ENCODE measurements at regions not wholly inside any gene's neighbourhood (a gene's known extent, or its start where the extent isn't known, plus 50 kb on each side); places are given as distances from the start of the nearest gene placed in this dataset.

GRCh38 chr15:72887376-72887775 lies 103.8 kb upstream of the ADPGK start:
- no peak overlapping the region for H3K27ac Mint-ChIP-seq
- no peaks in the 10 kb centered on the region for H3K36me3 Mint-ChIP-seq (ENCODE audit: low read depth)
- no peak overlapping the region for H3K4me3 Mint-ChIP-seq
- H3K9me3 Mint-ChIP-seq, result peaks cover 6% of the 10 kb centered on the region
- no peaks in the 10 kb centered on the region for H3K4me1 Mint-ChIP-seq (ENCODE audit: low read depth)
- H3K27me3 Mint-ChIP-seq (ENCODE audit: low read depth), result peaks cover 12% of the 10 kb centered on the region

GRCh38 chr15:72884311-72884710 lies 100.8 kb upstream of the ADPGK start:
- peaks cover 10% of the 10 kb centered on the region for H3K27me3 Mint-ChIP-seq (ENCODE audit: low read depth)
- no peaks in the 10 kb centered on the region for H3K36me3 Mint-ChIP-seq (ENCODE audit: low read depth)
- no peak overlapping the region for H3K27ac Mint-ChIP-seq
- peaks cover 10% of the 10 kb centered on the region for H3K9me3 Mint-ChIP-seq
- no peaks in the 10 kb centered on the region for H3K4me1 Mint-ChIP-seq (ENCODE audit: low read depth)
- no peak overlapping the region for H3K4me3 Mint-ChIP-seq

DNA sequence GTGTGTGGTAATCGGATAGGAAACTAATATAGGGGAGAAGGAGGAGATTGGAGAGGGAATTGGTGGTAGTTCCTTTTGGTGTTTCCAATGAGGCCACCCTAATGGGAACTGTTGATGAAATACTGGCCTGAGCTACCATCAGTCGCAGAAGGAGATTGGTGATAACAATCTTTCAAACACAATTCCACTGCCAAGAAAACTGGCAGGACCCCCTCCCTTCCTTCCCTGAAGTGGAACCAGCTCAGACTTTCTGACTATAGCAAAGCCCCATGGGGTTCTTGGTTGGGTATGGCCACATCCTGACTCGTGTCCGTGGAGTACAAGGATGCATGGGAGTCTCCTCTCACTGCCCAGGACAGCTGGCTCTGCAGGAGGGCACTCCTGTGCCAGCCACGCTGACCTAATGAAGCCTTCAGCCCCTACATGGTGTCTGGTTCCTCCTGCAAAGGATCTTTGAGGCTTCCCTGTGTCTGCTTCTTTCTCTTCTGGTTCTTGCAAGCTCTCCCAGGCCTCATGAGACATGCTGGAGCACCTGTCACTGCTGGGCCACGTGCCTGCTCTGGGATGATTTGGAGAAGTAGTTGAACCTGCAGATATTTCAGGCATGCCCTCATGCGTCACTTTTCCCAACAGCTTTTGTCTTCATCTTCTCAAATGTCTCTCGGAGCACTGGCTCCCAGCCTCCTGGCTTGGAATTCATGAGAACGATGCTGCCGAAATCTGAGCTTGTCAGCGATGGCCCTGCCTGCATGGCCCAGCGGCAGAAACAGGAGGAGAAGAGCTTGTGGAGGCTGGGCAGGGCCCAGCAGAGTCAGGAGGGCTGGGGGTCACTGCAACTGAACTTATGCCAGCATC lies 90.0 kb upstream of the ADPGK start:
- Mint-ChIP-seq H3K27me3 (ENCODE audit: low read depth) (peaks cover 30% of the 10 kb centered on the region), H3K4me3 (no peak overlapping the region), H3K9me3 (no peaks in the 10 kb centered on the region), H3K36me3 (ENCODE audit: low read depth) (no peaks in the 10 kb centered on the region), H3K4me1 (ENCODE audit: low read depth) (no peaks in the 10 kb centered on the region), H3K27ac (no peak overlapping the region)

GRCh38 chr15:72872066-72872845 lies 88.7 kb upstream of the ADPGK start:
- Mint-ChIP-seq H3K9me3 (no peaks in the 10 kb centered on the region), H3K36me3 (ENCODE audit: low read depth) (no peaks in the 10 kb centered on the region), H3K27ac (no peak overlapping the region), H3K27me3 (ENCODE audit: low read depth) (peaks cover 25% of the 10 kb centered on the region), H3K4me1 (ENCODE audit: low read depth) (no peaks in the 10 kb centered on the region), H3K4me3 (no peak overlapping the region)

- H3K27me3 Mint-ChIP-seq (ENCODE audit: low read depth), result peaks cover 21% of the 10 kb centered on the region
- H3K4me1 Mint-ChIP-seq (ENCODE audit: low read depth), result no peaks in the 10 kb centered on the region
- no peak overlapping the region for H3K27ac Mint-ChIP-seq
- H3K36me3 Mint-ChIP-seq (ENCODE audit: low read depth), result no peaks in the 10 kb centered on the region
- H3K9me3 Mint-ChIP-seq, result no peaks in the 10 kb centered on the region
- no peak overlapping the region for H3K4me3 Mint-ChIP-seq
Observed at GRCh38 chr15:72866866-72867616, 83.5 kb upstream of the ADPGK start.

- no peaks in the 10 kb centered on the region for H3K36me3 Mint-ChIP-seq (ENCODE audit: low read depth)
- H3K27ac Mint-ChIP-seq, result no peak overlapping the region
- H3K27me3 Mint-ChIP-seq (ENCODE audit: low read depth), result peaks cover 18% of the 10 kb centered on the region
- H3K4me1 Mint-ChIP-seq (ENCODE audit: low read depth), result no peaks in the 10 kb centered on the region
- H3K9me3 Mint-ChIP-seq, result no peaks in the 10 kb centered on the region
- H3K4me3 Mint-ChIP-seq, result no peak overlapping the region
Observed at GRCh38 chr15:72866182-72866581, 82.6 kb upstream of the ADPGK start.

DNA sequence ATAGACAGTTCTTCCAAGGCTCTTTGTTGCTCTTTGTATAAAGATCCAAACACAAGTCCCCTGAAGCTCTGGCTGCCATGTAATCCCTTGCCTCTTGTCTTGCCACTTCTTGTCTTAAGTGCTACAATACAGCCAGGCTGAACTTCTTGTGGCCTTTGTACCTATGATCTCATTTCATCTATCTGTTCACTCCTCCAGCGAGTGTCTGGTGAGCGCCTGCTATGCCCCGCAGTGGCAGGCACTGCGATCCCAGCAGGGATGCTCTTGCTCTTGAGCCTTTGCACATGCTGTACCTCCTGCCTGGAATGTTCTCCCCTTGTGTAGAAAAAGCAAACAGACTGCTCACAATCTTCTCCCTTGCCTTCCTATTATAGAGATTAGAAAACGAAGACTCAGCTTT lies 81.9 kb upstream of the ADPGK start:
- Mint-ChIP-seq H3K4me1 (ENCODE audit: low read depth) (no peaks in the 10 kb centered on the region), H3K4me3 (no peak overlapping the region), H3K36me3 (ENCODE audit: low read depth) (no peaks in the 10 kb centered on the region), H3K27me3 (ENCODE audit: low read depth) (peaks cover 18% of the 10 kb centered on the region), H3K27ac (no peak overlapping the region), H3K9me3 (no peaks in the 10 kb centered on the region)

GRCh38 chr15:72864681-72865080 lies 81.1 kb upstream of the ADPGK start:
- H3K36me3 Mint-ChIP-seq (ENCODE audit: low read depth), result no peaks in the 10 kb centered on the region
- H3K27ac Mint-ChIP-seq, result no peak overlapping the region
- no peak overlapping the region for H3K4me3 Mint-ChIP-seq
- H3K9me3 Mint-ChIP-seq, result no peaks in the 10 kb centered on the region
- peaks cover 14% of the 10 kb centered on the region for H3K27me3 Mint-ChIP-seq (ENCODE audit: low read depth)
- H3K4me1 Mint-ChIP-seq (ENCODE audit: low read depth), result no peaks in the 10 kb centered on the region

- Mint-ChIP-seq H3K4me1 (ENCODE audit: low read depth) (no peaks in the 10 kb centered on the region), H3K9me3 (no peaks in the 10 kb centered on the region), H3K36me3 (ENCODE audit: low read depth) (no peaks in the 10 kb centered on the region), H3K27me3 (ENCODE audit: low read depth) (peaks cover 8% of the 10 kb centered on the region), H3K27ac (no peak overlapping the region), H3K4me3 (no peak overlapping the region)
Observed at GRCh38 chr15:72861354-72861910, 77.9 kb upstream of the ADPGK start.

- Mint-ChIP-seq H3K4me3 (no peak overlapping the region), H3K9me3 (no peaks in the 10 kb centered on the region), H3K36me3 (ENCODE audit: low read depth) (no peaks in the 10 kb centered on the region), H3K4me1 (ENCODE audit: low read depth) (no peaks in the 10 kb centered on the region), H3K27ac (no peak overlapping the region), H3K27me3 (ENCODE audit: low read depth) (no peaks in the 10 kb centered on the region)
Observed at GRCh38 chr15:72859757-72860145, 76.2 kb upstream of the ADPGK start.

DNA sequence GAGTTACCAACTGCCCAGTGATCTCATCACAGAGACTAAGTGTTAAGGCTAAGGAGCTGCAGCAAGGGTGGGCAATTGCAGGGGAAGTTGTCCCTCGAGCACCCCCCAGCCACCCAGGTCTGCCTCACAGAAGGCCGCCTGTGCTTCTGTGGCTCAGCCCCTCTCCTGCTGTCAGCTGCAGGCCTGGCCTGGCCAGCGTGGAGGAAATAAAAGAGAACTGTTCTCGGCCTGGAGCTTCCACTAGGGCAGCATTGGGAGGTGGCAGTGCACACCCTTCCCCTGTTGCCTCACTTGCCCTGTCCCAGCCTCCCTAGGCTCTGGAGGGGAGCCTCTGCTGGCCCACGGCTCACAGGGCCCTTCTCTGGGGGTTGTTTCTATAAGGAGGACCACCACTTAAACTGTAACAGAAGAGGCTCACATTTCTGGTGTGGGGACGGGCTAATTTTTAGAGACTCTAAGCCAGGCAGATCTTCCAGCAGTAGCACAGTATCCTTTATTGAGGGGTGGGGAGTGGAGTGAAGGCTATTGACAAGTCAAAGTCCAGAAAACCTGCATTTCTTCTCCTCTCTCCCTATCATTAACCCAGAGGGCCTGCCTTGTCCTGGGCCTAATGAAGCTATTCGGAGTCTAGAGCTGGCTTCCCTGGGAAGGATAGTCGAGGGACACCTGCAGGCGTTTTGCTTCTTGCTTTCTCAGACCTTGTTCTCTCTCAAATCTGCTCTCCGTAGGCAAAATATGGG lies 75.6 kb upstream of the ADPGK start:
- H3K36me3 Mint-ChIP-seq (ENCODE audit: low read depth), result no peaks in the 10 kb centered on the region
- no peak overlapping the region for H3K27ac Mint-ChIP-seq
- no peaks in the 10 kb centered on the region for H3K9me3 Mint-ChIP-seq
- no peak overlapping the region for H3K4me3 Mint-ChIP-seq
- H3K4me1 Mint-ChIP-seq (ENCODE audit: low read depth), result no peaks in the 10 kb centered on the region
- H3K27me3 Mint-ChIP-seq (ENCODE audit: low read depth), result no peaks in the 10 kb centered on the region

DNA sequence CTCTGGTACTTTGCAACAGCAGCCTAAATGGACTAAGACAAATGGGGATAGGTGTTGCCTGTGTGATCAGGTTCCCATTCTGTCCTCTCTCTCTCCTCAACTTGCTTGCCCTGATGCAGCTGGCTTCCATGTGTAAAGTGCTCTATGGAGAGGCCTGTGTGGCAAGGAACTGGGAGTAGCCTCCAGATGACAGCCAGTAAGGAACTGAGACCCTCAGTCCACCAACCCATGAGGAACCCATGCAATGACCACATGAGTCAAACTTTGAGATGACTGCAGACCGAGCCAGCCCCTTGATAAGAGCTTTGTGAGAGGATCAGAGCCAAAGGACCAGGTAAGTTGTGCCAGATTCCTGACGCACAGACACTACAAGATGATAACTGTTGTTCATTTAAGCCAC lies 74.6 kb upstream of the ADPGK start:
- H3K9me3 Mint-ChIP-seq, result no peaks in the 10 kb centered on the region
- no peaks in the 10 kb centered on the region for H3K4me1 Mint-ChIP-seq (ENCODE audit: low read depth)
- no peaks in the 10 kb centered on the region for H3K36me3 Mint-ChIP-seq (ENCODE audit: low read depth)
- H3K4me3 Mint-ChIP-seq, result no peak overlapping the region
- peaks cover 7% of the 10 kb centered on the region for H3K27me3 Mint-ChIP-seq (ENCODE audit: low read depth)
- H3K27ac Mint-ChIP-seq, result no peak overlapping the region

GRCh38 chr15:72857331-72858063 lies 73.9 kb upstream of the ADPGK start:
- H3K4me1 Mint-ChIP-seq (ENCODE audit: low read depth), result no peaks in the 10 kb centered on the region
- H3K9me3 Mint-ChIP-seq, result no peaks in the 10 kb centered on the region
- H3K27ac Mint-ChIP-seq, result no peak overlapping the region
- H3K36me3 Mint-ChIP-seq (ENCODE audit: low read depth), result no peaks in the 10 kb centered on the region
- no peak overlapping the region for H3K4me3 Mint-ChIP-seq
- H3K27me3 Mint-ChIP-seq (ENCODE audit: low read depth), result peaks cover 9% of the 10 kb centered on the region
